ENCODE measurements at regions not wholly inside any gene's neighbourhood (a gene's known extent, or its start where the extent isn't known, plus 50 kb on each side); places are given as distances from the start of the nearest gene placed in this dataset.

GRCh38 chr3:30241721-30242120 lies 364.7 kb upstream of the TGFBR2 start:
- TF ChIP-seq CTCF (IDR thresholded peaks at IDR 0.05) (no peak), MXD4 (CRISPR knock-in tag; IDR thresholded peaks at IDR 0.05; ENCODE audit: borderline replicate concordance) (no peak), RELA (CRISPR knock-in tag; IDR thresholded peaks at IDR 0.05; ENCODE audit: borderline replicate concordance) (no peak), NR3C1 (CRISPR knock-in tag; conservative IDR thresholded peaks at IDR 0.05; ENCODE audit: low read depth) (no peak), NFE2L1 (CRISPR knock-in tag; IDR thresholded peaks at IDR 0.05) (no peak), SP1 (CRISPR knock-in tag; conservative IDR thresholded peaks at IDR 0.05) (no peak), ERG (CRISPR knock-in tag; IDR thresholded peaks at IDR 0.05) (no peak), FOXP1 (CRISPR knock-in tag; IDR thresholded peaks at IDR 0.05; ENCODE audit: borderline replicate concordance) (no peak), E2F1 (CRISPR knock-in tag; IDR thresholded peaks at IDR 0.05) (no peak)
